HAP-1 (cell line): ENCODE measurements at regions not wholly inside any gene's neighbourhood (a gene's known extent, or its start where the extent isn't known, plus 50 kb on each side); places are given as distances from the start of the nearest gene placed in this dataset.

Experiments used
- DNase-seq, 2 experiments: peaks; one replicate each; pipeline ENCODE4 v3.0.0-alpha.2; 2016 to 2020; ENCODE audit warnings: low spot score in 2 of 2
- H3K27me3 ChIP-seq: fragments of 250-450 bp; sonication (Bioruptor Pico); 2 replicates; pipeline ENCODE4 v1.5.1; 2020; ENCODE audit warnings: low read depth, mild to moderate bottlenecking, moderate library complexity
- H3K36me3 ChIP-seq: fragments of 250-450 bp; sonication (Bioruptor Pico); replicated peaks from 2 replicates; pipeline ENCODE4 v1.5.1; 2020; ENCODE audit warnings: mild to moderate bottlenecking
- H3K4me1 ChIP-seq: fragments of 250-450 bp; sonication (Bioruptor Pico); 2 replicates; pipeline ENCODE4 v1.5.1; 2020; ENCODE audit warnings: mild to moderate bottlenecking
- H3K4me3 ChIP-seq: fragments of 250-450 bp; sonication (Bioruptor Pico); 2 replicates; pipeline ENCODE4 v1.5.1; 2020; ENCODE audit warnings: mild to moderate bottlenecking, moderate library complexity
- H3K9me3 ChIP-seq: fragments of 250-450 bp; sonication (Bioruptor Pico); 2 replicates; pipeline ENCODE4 v1.5.1; 2020; ENCODE audit warnings: mild to moderate bottlenecking, moderate library complexity
- in situ Hi-C: fragments of 300-500 bp; cut with MboI; formaldehyde crosslinking; loops from 3 replicates; pipeline ENCODE4 v1.14.3; 2020; ENCODE audit warnings: low sequenced_read_pairs, inconsistent platforms, mixed read lengths

GRCh38 chr10:129373231-129373630 lies 93.8 kb upstream of the MGMT start:
- Histone ChIP-seq H3K4me1 (no peaks in the 10 kb centered on the region), H3K9me3 (no peaks in the 10 kb centered on the region), H3K4me3 (no peak overlapping the region), H3K27me3 (peaks cover 19% of the 10 kb centered on the region), H3K36me3 (no peaks in the 10 kb centered on the region)
- in situ Hi-C loops: no loop called here
- no peak for DNase-seq

DNA sequence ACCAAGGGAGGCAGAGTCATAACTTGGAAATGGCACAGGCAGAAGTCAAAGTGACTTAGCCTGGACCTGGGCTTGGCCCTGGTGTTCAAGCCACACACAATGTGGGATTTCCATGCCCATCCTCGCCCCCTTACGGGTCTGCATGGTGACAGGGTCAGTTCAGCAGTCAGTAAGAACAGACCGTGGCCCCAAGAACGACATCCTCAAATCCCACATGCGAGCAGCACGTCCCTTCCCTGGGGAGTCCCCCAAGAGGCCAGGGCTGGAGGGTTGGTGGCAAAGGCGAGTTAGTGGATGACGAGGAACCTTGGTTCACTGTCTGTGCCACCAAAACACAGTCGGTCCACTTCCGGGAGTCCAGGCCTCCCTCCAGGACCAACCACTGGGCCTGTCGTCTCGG lies 93.3 kb upstream of the MGMT start:
- H3K9me3 ChIP-seq: no peaks in the 10 kb centered on the region
- H3K4me3 ChIP-seq: no peak overlapping the region
- no peaks in the 10 kb centered on the region for H3K36me3 ChIP-seq
- DNase-seq: no peak
- in situ Hi-C loops: no loop called here
- H3K27me3 ChIP-seq: peaks cover 19% of the 10 kb centered on the region
- no peaks in the 10 kb centered on the region for H3K4me1 ChIP-seq

DNA sequence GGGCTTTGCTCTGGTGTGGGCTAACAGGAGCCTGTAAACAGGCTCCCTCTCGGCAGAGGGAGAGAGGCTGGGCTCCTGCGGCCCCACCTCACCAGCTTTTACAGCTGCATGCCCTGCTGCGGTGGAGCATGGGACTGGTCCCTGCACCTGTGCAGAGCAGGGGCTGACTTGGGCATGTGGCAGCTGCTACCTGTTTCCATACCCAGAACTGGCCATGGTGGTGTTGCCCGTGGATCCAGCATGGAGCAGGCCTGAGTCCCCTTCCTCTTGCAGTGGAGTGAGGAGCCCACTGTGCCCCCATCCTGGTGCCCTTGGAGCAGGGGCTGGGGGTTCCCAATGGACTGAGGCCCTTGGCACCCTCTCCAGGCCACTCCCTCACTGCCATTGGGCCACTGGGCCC lies 91.9 kb upstream of the MGMT start:
- Histone ChIP-seq H3K9me3 (no peaks in the 10 kb centered on the region), H3K36me3 (no peaks in the 10 kb centered on the region), H3K4me3 (no peak overlapping the region), H3K27me3 (peaks cover 19% of the 10 kb centered on the region), H3K4me1 (no peaks in the 10 kb centered on the region)
- in situ Hi-C loops: no loop called here
- no peak for DNase-seq

GRCh38 chr10:129375912-129376311 lies 91.1 kb upstream of the MGMT start:
- Histone ChIP-seq H3K9me3 (no peaks in the 10 kb centered on the region), H3K36me3 (no peaks in the 10 kb centered on the region), H3K4me1 (no peaks in the 10 kb centered on the region), H3K4me3 (no peak overlapping the region), H3K27me3 (peaks cover 15% of the 10 kb centered on the region)
- DNase-seq: no peak
- in situ Hi-C loops: no loop called here

DNA sequence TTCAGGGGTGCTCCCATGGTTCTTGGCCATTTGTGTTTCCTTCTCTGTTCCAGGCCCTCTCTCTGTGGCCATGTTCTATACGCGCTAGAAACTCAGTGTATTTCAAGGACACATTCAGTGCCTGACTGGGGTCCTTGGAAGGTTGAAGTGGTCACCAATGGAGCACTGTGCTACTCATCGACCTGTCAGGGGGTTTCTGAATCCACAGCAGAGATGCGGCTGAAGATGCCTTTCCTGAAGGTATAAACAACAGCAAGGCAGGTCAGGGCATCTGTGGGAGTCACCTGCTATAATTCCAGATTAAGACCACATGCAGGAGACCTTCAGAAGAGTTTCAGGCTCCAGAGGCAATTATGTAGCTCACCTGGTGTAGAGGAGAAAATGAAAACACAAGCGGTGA lies 86.8 kb upstream of the MGMT start:
- Histone ChIP-seq H3K9me3 (no peaks in the 10 kb centered on the region), H3K4me1 (no peaks in the 10 kb centered on the region), H3K36me3 (no peaks in the 10 kb centered on the region), H3K27me3 (no peaks in the 10 kb centered on the region), H3K4me3 (no peak overlapping the region)
- DNase-seq: no peak
- in situ Hi-C loops: no loop called here

DNA sequence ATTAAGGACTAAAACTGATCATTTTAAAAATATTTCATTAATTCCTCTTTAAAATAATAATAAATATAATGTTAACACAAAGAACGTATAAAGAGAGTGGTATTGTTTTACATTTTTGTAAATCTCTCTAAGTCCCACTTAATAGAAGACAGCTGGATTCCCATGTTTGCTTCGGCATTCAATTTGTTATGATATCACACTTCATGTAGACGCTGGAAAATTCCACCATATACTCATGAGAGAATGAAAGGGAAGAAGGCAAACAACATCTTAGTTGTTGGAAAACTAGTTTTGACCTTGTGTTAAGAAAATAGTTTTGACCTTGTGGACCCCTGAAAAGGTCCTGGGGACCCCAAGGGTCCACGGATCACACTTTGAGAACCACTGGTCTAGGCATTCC lies 85.3 kb upstream of the MGMT start:
- H3K36me3 ChIP-seq: no peaks in the 10 kb centered on the region
- no peaks in the 10 kb centered on the region for H3K9me3 ChIP-seq
- no peak for DNase-seq
- in situ Hi-C loops: no loop called here
- no peaks in the 10 kb centered on the region for H3K4me1 ChIP-seq
- no peaks in the 10 kb centered on the region for H3K27me3 ChIP-seq
- no peak overlapping the region for H3K4me3 ChIP-seq

- in situ Hi-C loops: no loop called here
- DNase-seq: no peak
- Histone ChIP-seq H3K27me3 (no peaks in the 10 kb centered on the region), H3K9me3 (no peaks in the 10 kb centered on the region), H3K4me1 (no peaks in the 10 kb centered on the region), H3K4me3 (no peak overlapping the region), H3K36me3 (no peaks in the 10 kb centered on the region)
These were observed 84.6 kb upstream of the MGMT start for GRCh38 chr10:129382401-129382800.

DNA sequence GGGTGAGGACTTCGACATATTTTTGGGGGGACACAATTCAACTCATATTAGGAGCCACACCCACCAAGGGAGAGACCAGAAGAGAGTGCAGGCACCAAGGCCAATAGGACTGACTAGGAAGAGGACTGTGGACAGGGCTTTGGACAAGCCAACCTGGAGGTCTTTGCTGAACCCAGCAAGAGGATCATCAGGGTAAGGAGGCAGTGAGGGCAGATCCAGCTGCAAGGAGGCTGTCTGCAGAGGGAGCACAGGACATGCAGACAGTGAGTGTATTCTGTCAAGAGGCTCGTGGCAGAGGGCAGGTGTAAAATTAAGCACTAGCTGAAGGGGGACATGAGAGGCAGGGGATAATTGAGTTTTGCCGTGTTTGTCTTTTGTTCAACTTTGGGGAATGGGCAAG lies 83.4 kb upstream of the MGMT start:
- Histone ChIP-seq H3K4me1 (no peaks in the 10 kb centered on the region), H3K27me3 (no peaks in the 10 kb centered on the region), H3K36me3 (no peaks in the 10 kb centered on the region), H3K4me3 (no peak overlapping the region), H3K9me3 (no peaks in the 10 kb centered on the region)
- in situ Hi-C loops: no loop called here
- no peak for DNase-seq

DNA sequence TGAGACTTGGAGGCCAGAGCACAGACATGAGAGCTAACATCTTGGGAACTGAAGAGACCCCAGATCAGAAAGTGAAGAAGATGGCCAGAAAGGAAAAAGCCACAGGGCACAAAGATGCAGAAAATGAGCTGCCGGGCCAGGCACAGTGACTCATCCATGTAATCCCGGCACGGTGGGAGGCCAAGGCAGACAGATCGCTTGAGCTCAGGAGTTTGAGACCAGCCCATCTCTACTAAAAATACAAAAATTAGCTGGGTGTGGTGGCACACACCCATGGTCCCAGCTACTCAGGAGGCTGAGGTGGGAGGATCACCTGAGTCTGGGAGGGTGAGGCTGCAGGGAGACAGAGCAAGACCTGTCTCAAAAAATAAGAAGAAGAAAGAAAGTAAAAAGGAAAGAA lies 81.4 kb upstream of the MGMT start:
- no peaks in the 10 kb centered on the region for H3K9me3 ChIP-seq
- H3K4me1 ChIP-seq: no peaks in the 10 kb centered on the region
- in situ Hi-C loops: no loop called here
- no peaks in the 10 kb centered on the region for H3K27me3 ChIP-seq
- DNase-seq: no peak
- no peak overlapping the region for H3K4me3 ChIP-seq
- H3K36me3 ChIP-seq: no peaks in the 10 kb centered on the region

GRCh38 chr10:129386415-129387257 lies 80.4 kb upstream of the MGMT start:
- DNase-seq: no peak
- no peaks in the 10 kb centered on the region for H3K9me3 ChIP-seq
- H3K4me3 ChIP-seq: no peak overlapping the region
- in situ Hi-C loops: no loop called here
- H3K4me1 ChIP-seq: no peaks in the 10 kb centered on the region
- H3K27me3 ChIP-seq: no peaks in the 10 kb centered on the region
- H3K36me3 ChIP-seq: no peaks in the 10 kb centered on the region

- Histone ChIP-seq H3K36me3 (no peaks in the 10 kb centered on the region), H3K27me3 (no peaks in the 10 kb centered on the region), H3K4me3 (no peak overlapping the region), H3K9me3 (no peaks in the 10 kb centered on the region), H3K4me1 (no peaks in the 10 kb centered on the region)
- no peak for DNase-seq
- in situ Hi-C loops: no loop called here
These were observed 79.8 kb upstream of the MGMT start for GRCh38 chr10:129387258-129387525.

GRCh38 chr10:129388435-129388834 lies 78.6 kb upstream of the MGMT start:
- Histone ChIP-seq H3K4me3 (no peak overlapping the region), H3K36me3 (no peaks in the 10 kb centered on the region), H3K27me3 (no peaks in the 10 kb centered on the region; the same call in 1 of the 2 replicates), H3K4me1 (no peaks in the 10 kb centered on the region), H3K9me3 (no peaks in the 10 kb centered on the region)
- DNase-seq: no peak
- in situ Hi-C loops: no loop called here

GRCh38 chr10:129389194-129389593 lies 77.8 kb upstream of the MGMT start:
- DNase-seq: no peak
- in situ Hi-C loops: no loop called here

GRCh38 chr10:129390147-129390546 lies 76.9 kb upstream of the MGMT start:
- in situ Hi-C loops: no loop called here
- peaks cover 5% of the 10 kb centered on the region for H3K27me3 ChIP-seq
- H3K36me3 ChIP-seq: no peaks in the 10 kb centered on the region
- no peaks in the 10 kb centered on the region for H3K9me3 ChIP-seq
- H3K4me3 ChIP-seq: no peak overlapping the region
- no peak for DNase-seq
- no peaks in the 10 kb centered on the region for H3K4me1 ChIP-seq

More at GRCh38 chr10:129389194-129389593, 77.8 kb upstream of the MGMT start:
- Histone ChIP-seq H3K36me3 (no peaks in the 10 kb centered on the region), H3K4me3 (no peak overlapping the region), H3K27me3 (no peaks in the 10 kb centered on the region; the same call in none of the 2 replicates), H3K4me1 (no peaks in the 10 kb centered on the region), H3K9me3 (no peaks in the 10 kb centered on the region)

- peaks cover 10% of the 10 kb centered on the region for H3K27me3 ChIP-seq
- no peak overlapping the region for H3K4me3 ChIP-seq
- in situ Hi-C loops: no loop called here
- H3K36me3 ChIP-seq: no peaks in the 10 kb centered on the region
- H3K4me1 ChIP-seq: no peaks in the 10 kb centered on the region
- no peak for DNase-seq
- H3K9me3 ChIP-seq: no peaks in the 10 kb centered on the region
These were observed 76.3 kb upstream of the MGMT start for GRCh38 chr10:129390726-129391125.
